Panc1 (cell line): ENCODE measurements at regions not wholly inside any gene's neighbourhood (a gene's known extent, or its start where the extent isn't known, plus 50 kb on each side); places are given as distances from the start of the nearest gene placed in this dataset.

ENCODE experiments used
- ATAC-seq: fragments of 200-7000 bp; cut with Tn5 transposase; 2 replicates; pipeline ENCODE4 v1.9.1; 2020; ENCODE audit warnings: mild to moderate bottlenecking, moderate library complexity
- BruUV-seq: library from RNA; stranded (reverse); fragments of 400-500 nt; replicated peaks from 2 replicates; lab custom pipeline; 2021; lab: Mats Ljungman, UMichigan
- CTCF ChIA-PET: fragments of 300-600 bp; sonication (Branson Sonifier 250); formaldehyde crosslinking; loops from one replicate; lab custom pipeline; 2022; ENCODE audit warnings: antibody characterized with exemption; lab: Charles Lee
- POLR2A ChIA-PET: fragments of 300-600 bp; sonication (Branson Sonifier 250); formaldehyde crosslinking; loops from one replicate; lab custom pipeline; 2022; ENCODE audit warnings: antibody characterized with exemption; lab: Charles Lee
- DNase-seq: peaks from one replicate; pipeline ENCODE4 v3.0.0-alpha.2; 2010; ENCODE audit warnings: low read depth, low spot score
- H3K27ac ChIP-seq: 2 replicates; pipeline ENCODE4 v1.5.1; 2011; ENCODE audit warnings: mild to moderate bottlenecking, low read length, inconsistent platforms
- H3K27me3 ChIP-seq: fragments of 200-500 bp; sonication (Bioruptor generic); 2 replicates; pipeline ENCODE4 v1.6.0; 2014; ENCODE audit warnings: low read length, inconsistent platforms; ENCODE audit not compliant: control insufficient read depth, insufficient read depth
- H3K36me3 ChIP-seq: fragments of 200-500 bp; sonication (Bioruptor generic); 2 replicates; pipeline ENCODE4 v1.5.1; 2014; ENCODE audit warnings: inconsistent platforms, mild to moderate bottlenecking, low read length, moderate library complexity; ENCODE audit not compliant: control insufficient read depth, insufficient read depth
- H3K4me1 ChIP-seq: 2 replicates; pipeline ENCODE4 v1.5.1; 2011; ENCODE audit warnings: inconsistent platforms, mild to moderate bottlenecking, low read length, moderate library complexity; ENCODE audit not compliant: control insufficient read depth, insufficient read depth
- H3K4me3 ChIP-seq, 2 experiments: 2 replicates each; pipeline ENCODE4 v1.5.1; 2011 to 2012; ENCODE audit warnings: low read depth in 2 of 2, low read length in 2 of 2, mild to moderate bottlenecking in 2 of 2, inconsistent platforms in 1 of 2, moderate library complexity in 1 of 2
- H3K9me3 ChIP-seq: fragments of 200-500 bp; sonication (Bioruptor generic); 2 replicates; pipeline ENCODE4 v1.5.1; 2014; ENCODE audit warnings: low read depth, mild to moderate bottlenecking, inconsistent platforms, low read length, moderate library complexity; ENCODE audit not compliant: control insufficient read depth, insufficient read depth
- CTCF ChIP-seq: fragments of 450-650 bp; IDR thresholded peaks from 2 replicates; pipeline ENCODE4 v1.5.1; 2017; ENCODE audit warnings: mild to moderate bottlenecking
- POLR2AphosphoS5 ChIP-seq: IDR thresholded peaks from 2 replicates; pipeline ENCODE4 v1.6.1; 2012; ENCODE audit warnings: mild to moderate bottlenecking, low read depth, low read length, moderate library complexity
- REST ChIP-seq, 2 experiments: IDR thresholded peaks; 2 replicates each; pipeline ENCODE4 v1.6.1; 2011 to 2012; ENCODE audit warnings: low read depth in 2 of 2, control low read depth in 1 of 2, low read length in 1 of 2, mild to moderate bottlenecking in 1 of 2, moderate library complexity in 1 of 2; ENCODE audit not compliant: insufficient read depth in 1 of 2
- SIN3A ChIP-seq: IDR thresholded peaks from 2 replicates; pipeline ENCODE4 v1.6.1; 2012; ENCODE audit warnings: low read depth, mild to moderate bottlenecking, low read length, moderate library complexity, borderline replicate concordance; ENCODE audit not compliant: insufficient read depth
- TCF7L2 ChIP-seq: IDR thresholded peaks from 2 replicates; pipeline ENCODE4 v1.6.1; 2011; ENCODE audit warnings: mild to moderate bottlenecking, low read depth, low read length, inconsistent platforms
- in situ Hi-C: cut with HindIII; loops from 2 replicates; pipeline ENCODE4 v1.10.0; 2016; ENCODE audit warnings: low sequenced_read_pairs, low pct_unique_long_range_greater_than_20kb
- intact Hi-C: fragments of 100-400 bp; cut with micrococcal nuclease; formaldehyde crosslinking; loops from one replicate; pipeline ENCODE4 v1.10.0; 2022; ENCODE audit not compliant: unreplicated experiment

- no peaks in the 10 kb centered on the region for H3K36me3 ChIP-seq
These were observed 308.7 kb upstream of the DDHD1 start for GRCh38 chr14:53461858-53462257.

GRCh38 chr14:53460544-53460943 lies 307.4 kb upstream of the DDHD1 start:
- ChIA-PET CTCF (no interaction called here), POLR2A (no interaction called here)
- DNase-seq: no peak
- BruUV-seq: no TSS peak
- Histone ChIP-seq H3K9me3 (no peaks in the 10 kb centered on the region), H3K36me3 (no peaks in the 10 kb centered on the region), H3K4me1 (0 out of 2 replicates have a peak, but pooled peaks cover 4% of the 10 kb centered on the region), H3K4me3 (no peak overlapping the region), H3K27me3 (no peaks in the 10 kb centered on the region), H3K27ac (no peak overlapping the region)
- TF ChIP-seq POLR2AphosphoS5: no peak
- no peak for TF ChIP-seq SIN3A
- no peak for TF ChIP-seq TCF7L2
- TF ChIP-seq CTCF: no peak
- TF ChIP-seq REST (IDR thresholded peaks at IDR 0.05; ENCODE audit: insufficient read depth in 1 of 2, low read depth in 2 of 2, low read length in 1 of 2): no peak
- no peak for ATAC-seq
- intact Hi-C loops (no loop called here), in situ Hi-C loops (no loop called here)

More at GRCh38 chr14:53461858-53462257, 308.7 kb upstream of the DDHD1 start:
- ChIA-PET POLR2A (no interaction called here), CTCF (no interaction called here)
- DNase-seq (no peak), ATAC-seq (no peak)
- H3K4me1 ChIP-seq: 0 out of 2 replicates have a peak, but pooled peaks cover 4% of the 10 kb centered on the region
- no peak for TF ChIP-seq CTCF
- no peak for TF ChIP-seq SIN3A
- TF ChIP-seq REST (IDR thresholded peaks at IDR 0.05; ENCODE audit: insufficient read depth in 1 of 2, low read depth in 2 of 2, low read length in 1 of 2): no peak
- no peak for TF ChIP-seq POLR2AphosphoS5
- no peak for TF ChIP-seq TCF7L2
- intact Hi-C loops: no loop called here
- no TSS peak for BruUV-seq
- H3K27me3 ChIP-seq: no peaks in the 10 kb centered on the region
- H3K4me3 ChIP-seq: no peak overlapping the region
- no peaks in the 10 kb centered on the region for H3K9me3 ChIP-seq
- H3K27ac ChIP-seq: no peak overlapping the region
- in situ Hi-C loops: no loop called here
